H9 (cell line): ENCODE measurements at regions not wholly inside any gene's neighbourhood (a gene's known extent, or its start where the extent isn't known, plus 50 kb on each side); places are given as distances from the start of the nearest gene placed in this dataset.

Source experiments
- DNase-seq: peaks from one replicate; pipeline ENCODE4 v3.0.0-alpha.2; 2017
- H2AFZ ChIP-seq: one replicate; pipeline ENCODE4 v1.6.1; 2013; ENCODE audit warnings: mild to moderate bottlenecking, low read length, control low read depth, moderate library complexity
- H2AK5ac ChIP-seq: 2 replicates; pipeline ENCODE4 v1.6.1; 2013; ENCODE audit warnings: low read length, control low read depth, mixed read lengths; ENCODE audit not compliant: insufficient read length
- H2BK120ac ChIP-seq: one replicate; pipeline ENCODE4 v1.6.1; 2013; ENCODE audit warnings: low read depth, mild to moderate bottlenecking, low read length, control low read depth, inconsistent platforms; ENCODE audit not compliant: poor library complexity, severe bottlenecking
- H2BK12ac ChIP-seq: 2 replicates; pipeline ENCODE4 v1.6.1; 2013; ENCODE audit warnings: low read length, control low read depth, mixed read lengths, low read depth; ENCODE audit not compliant: insufficient read length
- H2BK15ac ChIP-seq: 2 replicates; pipeline ENCODE4 v1.6.1; 2013; ENCODE audit warnings: low read depth, low read length, control low read depth
- H2BK20ac ChIP-seq: one replicate; pipeline ENCODE4 v1.6.1; 2013; ENCODE audit warnings: low read depth, mild to moderate bottlenecking, low read length, control low read depth, inconsistent platforms; ENCODE audit not compliant: poor library complexity, severe bottlenecking
- H2BK5ac ChIP-seq: 2 replicates; pipeline ENCODE4 v1.6.1; 2013; ENCODE audit warnings: low read length, control low read depth, mixed read lengths; ENCODE audit not compliant: insufficient read length
- H3K14ac ChIP-seq: 2 replicates; pipeline ENCODE4 v1.6.1; 2013; ENCODE audit warnings: low read length, control low read depth; ENCODE audit not compliant: insufficient read depth
- H3K18ac ChIP-seq: 2 replicates; pipeline ENCODE4 v1.6.1; 2013; ENCODE audit warnings: low read depth, mild to moderate bottlenecking, mixed read lengths, low read length, control low read depth; ENCODE audit not compliant: insufficient read length
- H3K23ac ChIP-seq: 2 replicates; pipeline ENCODE4 v1.6.1; 2013; ENCODE audit warnings: low read length, control low read depth, mixed read lengths, low read depth; ENCODE audit not compliant: insufficient read length
- H3K23me2 ChIP-seq: 2 replicates; pipeline ENCODE4 v1.6.1; 2013; ENCODE audit warnings: low read depth, mild to moderate bottlenecking, mixed read lengths, low read length, control low read depth; ENCODE audit not compliant: insufficient read length, poor library complexity, severe bottlenecking
- H3K27ac ChIP-seq: 2 replicates; pipeline ENCODE4 v1.5.1; 2013; ENCODE audit warnings: low read length, control low read depth, mixed read lengths, low read depth; ENCODE audit not compliant: insufficient read length
- H3K27me3 ChIP-seq: 2 replicates; pipeline ENCODE4 v1.6.1; 2013; ENCODE audit warnings: low read length, control low read depth, inconsistent platforms; ENCODE audit not compliant: insufficient read depth
- H3K4ac ChIP-seq: 2 replicates; pipeline ENCODE4 v1.6.1; 2013; ENCODE audit warnings: low read depth, mild to moderate bottlenecking, control low read depth, inconsistent platforms, low read length, moderate library complexity
- H3K4me1 ChIP-seq: 2 replicates; pipeline ENCODE4 v1.6.1; 2013; ENCODE audit warnings: low read length, control low read depth, inconsistent platforms; ENCODE audit not compliant: insufficient read depth
- H3K4me2 ChIP-seq: 2 replicates; pipeline ENCODE4 v1.6.1; 2013; ENCODE audit warnings: low read length, control low read depth, mixed read lengths; ENCODE audit not compliant: insufficient read length, insufficient read depth
- H3K56ac ChIP-seq: 2 replicates; pipeline ENCODE4 v1.6.1; 2013; ENCODE audit warnings: low read depth, mild to moderate bottlenecking, mixed read lengths, low read length, control low read depth; ENCODE audit not compliant: insufficient read length
- H3K79me1 ChIP-seq: 2 replicates; pipeline ENCODE4 v1.6.1; 2013; ENCODE audit warnings: low read depth, mild to moderate bottlenecking, moderate library complexity, low read length, control low read depth, inconsistent platforms; ENCODE audit not compliant: insufficient read depth, poor library complexity, severe bottlenecking
- H3K79me2 ChIP-seq: 2 replicates; pipeline ENCODE4 v1.6.1; 2013; ENCODE audit warnings: low read length, control low read depth, inconsistent platforms; ENCODE audit not compliant: insufficient read depth
- H3K9ac ChIP-seq: 2 replicates; pipeline ENCODE4 v1.6.1; 2013; ENCODE audit warnings: low read length, control low read depth, mixed read lengths; ENCODE audit not compliant: insufficient read length; ENCODE audit errors: extremely low read depth
- H3K9me3 ChIP-seq: one replicate; pipeline ENCODE4 v1.6.1; 2013; ENCODE audit warnings: low read depth, low read length, inconsistent platforms; ENCODE audit not compliant: control insufficient read depth
- H3T11ph ChIP-seq: one replicate; pipeline ENCODE4 v1.6.1; 2013; ENCODE audit warnings: mild to moderate bottlenecking, low read length, control low read depth, inconsistent platforms
- H4K20me1 ChIP-seq: one replicate; pipeline ENCODE4 v1.6.1; 2013; ENCODE audit not compliant: control insufficient read depth, insufficient read length, insufficient read depth
- H4K5ac ChIP-seq: 2 replicates; pipeline ENCODE4 v1.6.1; 2013; ENCODE audit warnings: low read depth, mild to moderate bottlenecking, mixed read lengths, low read length, control low read depth; ENCODE audit not compliant: insufficient read length
- H4K8ac ChIP-seq: replicated peaks from 2 replicates; pipeline ENCODE4 v1.6.1; 2013; ENCODE audit warnings: low read length, control low read depth, mixed read lengths, low read depth; ENCODE audit not compliant: insufficient read length
- H4K91ac ChIP-seq: 2 replicates; pipeline ENCODE4 v1.6.1; 2013; ENCODE audit warnings: low read depth, mild to moderate bottlenecking, moderate library complexity, mixed read lengths, low read length, control low read depth; ENCODE audit not compliant: insufficient read length
- H3K27ac Mint-ChIP-seq, 3 experiments: 2 replicates in 2 of 3; 3 replicates in 1 of 3; pipeline ENCODE4 v1.8.0; 2020 to 2021; ENCODE audit warnings: mixed read lengths in 3 of 3, mild to moderate bottlenecking in 1 of 3, moderate library complexity in 1 of 3
- H3K27me3 Mint-ChIP-seq: 2 replicates; pipeline ENCODE4 v1.8.0; 2021; ENCODE audit warnings: low read depth, mild to moderate bottlenecking, moderate library complexity, mixed read lengths
- H3K36me3 Mint-ChIP-seq, 3 experiments: 2 replicates in 2 of 3; 3 replicates in 1 of 3; pipeline ENCODE4 v1.8.0; 2020 to 2021; ENCODE audit warnings: low read depth in 3 of 3, mixed read lengths in 3 of 3; ENCODE audit not compliant: insufficient read depth in 1 of 3
- H3K4me1 Mint-ChIP-seq, 2 experiments: 2 replicates each; pipeline ENCODE4 v1.8.0; 2020; ENCODE audit warnings: mixed read lengths in 2 of 2
- H3K4me3 Mint-ChIP-seq, 2 experiments: 2 replicates in 1 of 2; 3 replicates in 1 of 2; pipeline ENCODE4 v1.8.0; 2020 to 2021; ENCODE audit warnings: mild to moderate bottlenecking in 2 of 2, mixed read lengths in 2 of 2, moderate library complexity in 1 of 2
- H3K9me3 Mint-ChIP-seq, 2 experiments: 2 replicates in 1 of 2; 3 replicates in 1 of 2; pipeline ENCODE4 v1.8.0; 2020; ENCODE audit warnings: mild to moderate bottlenecking in 2 of 2, mixed read lengths in 2 of 2, moderate library complexity in 1 of 2
- CTCF ChIP-seq: fragments of 200-600 bp; sonication (generic); conservative IDR thresholded peaks from 3 replicates; pipeline ENCODE4 v1.8.0; 2021; ENCODE audit warnings: antibody characterized with exemption, mild to moderate bottlenecking

GRCh38 chr6:80642452-80642851 is 536.0 kb downstream of the BCKDHB start:
- H3K18ac ChIP-seq = no peak overlapping the region
- H4K8ac ChIP-seq = no peak overlapping the region
- H3K4ac ChIP-seq = no peak overlapping the region
- no peaks in the 10 kb centered on the region for H3K9me3 ChIP-seq
- no peaks in the 10 kb centered on the region for H3K79me2 ChIP-seq
- no peak overlapping the region for H3K23ac ChIP-seq
- no peak overlapping the region for H4K91ac ChIP-seq
- no peak overlapping the region for H2BK12ac ChIP-seq
- Mint-ChIP-seq H3K27ac (no peak overlapping the region), H3K4me1 (peaks cover 8 to 18% of the 10 kb centered on the region in 2 experiments), H3K36me3 (peaks cover 9 to 18% (median 11%) of the 10 kb centered on the region in 3 experiments; a peak in 5 of 7 replicates), H3K9me3 (peaks cover 14 to 15% of the 10 kb centered on the region in 2 experiments), H3K4me3 (no peak overlapping the region), H3K27me3 (no peaks in the 10 kb centered on the region; the same call in 1 of the 2 replicates)
- H3K79me1 ChIP-seq = no peaks in the 10 kb centered on the region
- peaks cover 2% of the 10 kb centered on the region; the same call in 1 of the 2 replicates for H3K4me1 ChIP-seq
- no peak overlapping the region for H2AFZ ChIP-seq
- no peak overlapping the region for H2BK5ac ChIP-seq
- H3K4me2 ChIP-seq = no peak overlapping the region
- no peak for DNase-seq
- no peak overlapping the region for H3K14ac ChIP-seq
- no peak overlapping the region for H3K56ac ChIP-seq
- no peak overlapping the region for H3T11ph ChIP-seq
- no peak overlapping the region for H2BK20ac ChIP-seq
- H4K20me1 ChIP-seq = no peaks in the 10 kb centered on the region
- H2AK5ac ChIP-seq = no peak overlapping the region
- no peaks in the 10 kb centered on the region for H3K27me3 ChIP-seq
- no peak for TF ChIP-seq CTCF
- no peak overlapping the region for H2BK120ac ChIP-seq
- no peak overlapping the region for H3K27ac ChIP-seq
- H4K5ac ChIP-seq = no peak overlapping the region
- H2BK15ac ChIP-seq = no peak overlapping the region
- H3K23me2 ChIP-seq = no peaks in the 10 kb centered on the region
- H3K9ac ChIP-seq = no peak overlapping the region
